Heart right ventricle (tissue), 16 donors: ENCODE measurements at regions not wholly inside any gene's neighbourhood (a gene's known extent, or its start where the extent isn't known, plus 50 kb on each side); places are given as distances from the start of the nearest gene placed in this dataset.

Experiments used
- ATAC-seq, 8 donors: fragments of 200-7000 bp; cut with Tn5 transposase; one replicate each; pipeline ENCODE4 v1.9.1; 2020; ENCODE audit warnings: mild to moderate bottlenecking in 8 of 8, moderate library complexity in 8 of 8, moderate number of reproducible peaks in 1 of 8
- DNase-seq, 2 donors: peaks; one replicate each; pipeline ENCODE4 v3.0.0-alpha.2; 2020
- H3K27ac ChIP-seq, 10 donors: fragments of 200-600 bp; sonication (generic) in 2 of 10; one replicate each; pipeline versions ENCODE4 v1.5.0 to v1.8.0; 2020 to 2022; ENCODE audit warnings: mild to moderate bottlenecking in 3 of 10
- H3K27me3 ChIP-seq, 7 donors: fragments of 200-600 bp; one replicate each; pipeline ENCODE4 v1.8.0; 2021 to 2022; ENCODE audit warnings: mild to moderate bottlenecking in 2 of 7
- H3K36me3 ChIP-seq, 9 donors: fragments of 200-600 bp; sonication (generic) in 1 of 9; one replicate each; pipeline versions ENCODE4 v1.5.0 to v1.8.0; 2020 to 2022; ENCODE audit warnings: mild to moderate bottlenecking in 2 of 9
- H3K4me1 ChIP-seq, 9 donors: fragments of 200-600 bp; sonication (generic) in 1 of 9; one replicate each; pipeline versions ENCODE4 v1.5.0 to v1.8.0; 2020 to 2022; ENCODE audit warnings: mild to moderate bottlenecking in 4 of 9
- H3K4me3 ChIP-seq, 10 donors: fragments of 200-600 bp; sonication (generic) in 2 of 10; one replicate each; pipeline versions ENCODE4 v1.5.0 to v1.8.0; 2020 to 2022; ENCODE audit warnings: mild to moderate bottlenecking in 7 of 10, moderate library complexity in 2 of 10
- H3K9me3 ChIP-seq, 11 donors: fragments of 200-600 bp in 10 of 11; sonication (generic) in 2 of 11; one replicate each; pipeline versions ENCODE4 v1.5.0 to v1.8.0; 2013 to 2022; ENCODE audit warnings: mild to moderate bottlenecking in 2 of 11, control low read depth in 1 of 11, moderate library complexity in 1 of 11
- CTCF ChIP-seq, 9 donors: fragments of 200-600 bp; sonication (generic) in 2 of 9; IDR thresholded peaks; one replicate each; pipeline versions ENCODE4 v1.5.0 to v1.8.0; 2021 to 2022; ENCODE audit warnings: antibody characterized with exemption in 9 of 9, mild to moderate bottlenecking in 5 of 9, moderate library complexity in 1 of 9
- WGBS, 2 donors: extraction: QIAGEN DNeasy Blood & Tissue Kit; methylation state at CpG; one replicate each; pipeline ENCODE4 v1.1.7; 2013; ENCODE audit warnings: inconsistent platforms in 1 of 2; 5-methylcytosine and 5-hydroxymethylcytosine counted together
- intact Hi-C, 10 donors: fragments of 100-400 bp; cut with DNase I; formaldehyde crosslinking; loops; one replicate each; pipeline versions ENCODE4 v1.11.1 to v1.14.2; 2022
- donor health status: Arrhythmogenic right ventricular cardiomyopathy.
- donor health status: ischemic (EF 13 %, LVEDD 7.1; RV severe dilation, severe dysfunction).
- donor health status: healthy with polysubstance abuse.
- donor health status: DM: no; HTN: yes; CAD: no.
- donor health status: DM: no; HTN: no; CAD: no.
- donor health status: ischemic (EF 25% LVEDD 6.9; RV normal size, moderate dysfunction).
- donor health status: ischemic (EF 25% LVEDD 5.7; RV mildly dilated, moderate dysfunction).
- donor health status: healthy.
- donor health status: DM: yes; HTN: yes; CAD: no.
- donor health status: Ischemic cardiomyopathy.
- donor health status: ischemic (EF 35%, LVEDD 5.7; RV mildly dilated, moderate dysfunction).
- donor health status: nonischemic (EF 11% LVEDD 7.7; RV severe dilation, severe dysfunction).
- donor health status: DM: yes; HTN: yes; CAD: no.
- donor health status: PGD.
- donor health status: ischemic (EF 29% LVEDD 5.4; RV normal size, mild dysfunction).
- donor health status: nonischemic (EF 23%, LVEDD 6.1; RV moderate dilation, normal function).

- Histone ChIP-seq H3K27ac (no peak overlapping the region), H3K4me1 (no peaks in the 10 kb centered on the region), H3K9me3 (peaks cover 0 to 10% (median 0%) of the 10 kb centered on the region in 11 donors), H3K27me3 (no peaks in the 10 kb centered on the region), H3K36me3 (no peaks in the 10 kb centered on the region), H3K4me3 (no peak overlapping the region)
- no peak for TF ChIP-seq CTCF (IDR thresholded peaks at IDR 0.05)
- 89 to 93% methylated on average over 11 of the region's 11 CpGs for WGBS, 2 donors
- DNase-seq = no peak
- no peak for ATAC-seq
- intact Hi-C loops = no loop called here
Measured at GRCh38 chr10:52434734-52435133, 120.7 kb downstream of the DKK1 start.

- DNase-seq (no peak), ATAC-seq (no peak)
- Histone ChIP-seq H3K27ac (no peak overlapping the region), H3K27me3 (no peaks in the 10 kb centered on the region), H3K9me3 (peaks cover 0 to 10% (median 0%) of the 10 kb centered on the region in 11 donors), H3K4me1 (no peaks in the 10 kb centered on the region), H3K4me3 (no peak overlapping the region), H3K36me3 (no peaks in the 10 kb centered on the region)
- intact Hi-C loops = no loop called here
- no peak for TF ChIP-seq CTCF (IDR thresholded peaks at IDR 0.05)
- 81 to 82% methylated on average over 5 of the region's 5 CpGs for WGBS, 2 donors
Measured at GRCh38 chr10:52436664-52437063, 122.6 kb downstream of the DKK1 start.

DNA sequence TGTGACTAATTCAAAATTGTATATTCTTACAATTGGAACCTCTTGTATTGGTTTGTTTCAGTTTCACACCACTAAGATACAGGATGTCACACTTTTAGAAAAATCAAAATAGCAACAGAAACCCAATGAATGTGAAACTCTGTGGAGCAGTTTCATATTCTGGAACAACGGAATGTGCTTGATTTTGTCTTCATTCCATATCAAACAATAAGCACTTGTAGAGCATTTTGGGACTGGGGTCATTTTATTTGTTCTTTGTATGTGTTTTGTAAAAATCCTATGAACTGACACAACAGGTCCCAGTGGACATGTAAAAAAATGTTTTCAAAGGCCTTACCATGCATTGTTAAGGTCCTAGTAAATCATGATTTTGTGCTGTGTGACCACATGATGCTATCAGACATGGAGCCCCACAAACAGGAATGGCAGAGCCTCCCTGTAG is 123.1 kb downstream of the DKK1 start:
- Histone ChIP-seq H3K9me3 (peaks cover 0 to 10% (median 0%) of the 10 kb centered on the region in 11 donors), H3K27ac (no peak overlapping the region), H3K27me3 (no peaks in the 10 kb centered on the region), H3K36me3 (no peaks in the 10 kb centered on the region), H3K4me3 (no peak overlapping the region), H3K4me1 (no peaks in the 10 kb centered on the region)
- intact Hi-C loops = no loop called here
- DNase-seq = no peak
- no peak for TF ChIP-seq CTCF (IDR thresholded peaks at IDR 0.05)
- no peak for ATAC-seq
- WGBS, 2 donors = 73% methylated on average over 1 of the region's 1 CpG

GRCh38 chr10:52438119-52438518 is 124.0 kb downstream of the DKK1 start:
- Histone ChIP-seq H3K4me3 (no peak overlapping the region), H3K27me3 (no peaks in the 10 kb centered on the region), H3K4me1 (no peaks in the 10 kb centered on the region), H3K36me3 (no peaks in the 10 kb centered on the region), H3K27ac (no peak overlapping the region), H3K9me3 (peaks cover 0 to 10% (median 0%) of the 10 kb centered on the region in 11 donors)
- intact Hi-C loops = no loop called here
- ATAC-seq (no peak), DNase-seq (no peak)
- 84% methylated on average over 6 of the region's 6 CpGs for WGBS, 2 donors
- no peak for TF ChIP-seq CTCF (IDR thresholded peaks at IDR 0.05)
